ENCODE measurements at regions not wholly inside any gene's neighbourhood (a gene's known extent, or its start where the extent isn't known, plus 50 kb on each side); places are given as distances from the start of the nearest gene placed in this dataset.

DNA sequence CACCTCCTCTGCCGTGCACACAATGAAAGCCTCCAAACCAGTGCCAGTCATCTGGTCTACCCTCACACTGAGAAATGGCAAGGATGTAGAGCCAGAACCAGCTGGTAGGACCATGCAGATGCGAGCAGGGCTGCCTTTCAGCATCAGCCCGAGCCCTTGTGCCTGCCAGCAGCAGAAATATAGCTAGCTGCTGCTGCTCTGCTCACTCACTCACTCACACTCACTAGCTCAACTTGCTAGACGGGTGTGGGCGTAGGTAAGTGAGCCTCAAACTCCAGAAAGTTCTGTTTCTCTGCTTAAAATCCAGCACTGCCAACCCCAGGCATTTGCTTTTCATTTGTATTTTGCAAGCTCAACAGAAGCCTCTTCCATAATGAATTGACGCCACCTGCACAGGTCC is 114.0 kb downstream of the DRD1 start:
- no peaks in the 10 kb centered on the region for H4K20me1 ChIP-seq (ENCODE audit: low read length)
- CTCF ChIA-PET = no interaction called here
- no peaks in the 10 kb centered on the region for H3K79me2 ChIP-seq (ENCODE audit: low read length)
- ATAC-seq = no peak
- intact Hi-C loops (cut with micrococcal nuclease) = no loop called here
- no peak overlapping the region for H3K4me2 ChIP-seq (ENCODE audit: low read length)
- H3K36me3 ChIP-seq (ENCODE audit: low read depth, low read length) = no peaks in the 10 kb centered on the region
- no peaks in the 10 kb centered on the region for H3K4me1 ChIP-seq (ENCODE audit: insufficient read depth, low read length)
- no peaks in the 10 kb centered on the region for H3K9me3 ChIP-seq (ENCODE audit: low read length)
- no peak overlapping the region for H3K9ac ChIP-seq (ENCODE audit: low read length)
- peaks cover 11% of the 10 kb centered on the region; the same call in 1 of the 2 replicates for H3K27me3 ChIP-seq (ENCODE audit: low read length)
- TF ChIP-seq EZH2phosphoT487 (IDR thresholded peaks at IDR 0.05; ENCODE audit: borderline replicate concordance, low read length) (no peak), EZH2 (IDR thresholded peaks at IDR 0.05; ENCODE audit: low read length, unreplicated experiment) (no peak)
- TF ChIP-seq, protein P1, sequence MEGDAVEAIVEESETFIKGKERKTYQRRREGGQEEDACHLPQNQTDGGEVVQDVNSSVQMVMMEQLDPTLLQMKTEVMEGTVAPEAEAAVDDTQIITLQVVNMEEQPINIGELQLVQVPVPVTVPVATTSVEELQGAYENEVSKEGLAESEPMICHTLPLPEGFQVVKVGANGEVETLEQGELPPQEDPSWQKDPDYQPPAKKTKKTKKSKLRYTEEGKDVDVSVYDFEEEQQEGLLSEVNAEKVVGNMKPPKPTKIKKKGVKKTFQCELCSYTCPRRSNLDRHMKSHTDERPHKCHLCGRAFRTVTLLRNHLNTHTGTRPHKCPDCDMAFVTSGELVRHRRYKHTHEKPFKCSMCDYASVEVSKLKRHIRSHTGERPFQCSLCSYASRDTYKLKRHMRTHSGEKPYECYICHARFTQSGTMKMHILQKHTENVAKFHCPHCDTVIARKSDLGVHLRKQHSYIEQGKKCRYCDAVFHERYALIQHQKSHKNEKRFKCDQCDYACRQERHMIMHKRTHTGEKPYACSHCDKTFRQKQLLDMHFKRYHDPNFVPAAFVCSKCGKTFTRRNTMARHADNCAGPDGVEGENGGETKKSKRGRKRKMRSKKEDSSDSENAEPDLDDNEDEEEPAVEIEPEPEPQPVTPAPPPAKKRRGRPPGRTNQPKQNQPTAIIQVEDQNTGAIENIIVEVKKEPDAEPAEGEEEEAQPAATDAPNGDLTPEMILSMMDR (conservative IDR thresholded peaks at IDR 0.05; ENCODE audit: low read depth, low read length) = no peak
- no peaks in the 10 kb centered on the region for H3F3A ChIP-seq (ENCODE audit: low read length, unreplicated experiment)
- DNase-seq = no peak
- H2AFZ ChIP-seq (ENCODE audit: low read length) = no peak overlapping the region
- no peak overlapping the region for H3K4me3 ChIP-seq (ENCODE audit: low read length)
- POLR2A ChIA-PET (ENCODE audit: unreplicated experiment) = no interaction called here
- H3K27ac ChIP-seq (ENCODE audit: low read length) = no peak overlapping the region
- BruUV-seq (replicated peaks) = no TSS peak
- H3K9me2 ChIP-seq (replicated peaks; ENCODE audit: low read length) = no peaks in the 10 kb centered on the region

DNA sequence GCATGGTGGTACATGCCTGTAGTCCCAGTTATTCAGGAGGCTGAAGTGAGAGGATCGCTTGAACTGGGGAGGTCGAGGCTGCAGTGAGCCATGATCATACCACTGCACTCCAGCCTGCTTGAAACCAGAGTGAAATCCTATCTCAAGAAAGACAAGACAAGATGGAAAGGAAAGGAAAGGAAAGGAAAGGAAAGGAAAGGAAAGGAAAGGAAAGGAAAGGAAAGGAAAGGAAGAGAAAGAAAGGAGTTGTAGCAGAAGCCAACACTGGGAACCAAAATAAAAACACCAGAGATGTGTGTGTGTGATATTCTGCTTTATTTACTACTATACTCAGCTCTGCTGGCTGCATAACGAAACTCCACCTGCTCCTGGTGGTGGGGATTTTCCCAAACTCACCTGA is 115.3 kb downstream of the DRD1 start:
- CTCF ChIA-PET = no interaction called here
- H4K20me1 ChIP-seq (ENCODE audit: low read length) = no peaks in the 10 kb centered on the region
- ATAC-seq = no peak

GRCh38 chr5:175328176-175328575 is 115.8 kb downstream of the DRD1 start:
- no peaks in the 10 kb centered on the region for H3K79me2 ChIP-seq (ENCODE audit: low read length)
- H2AFZ ChIP-seq (ENCODE audit: low read length) = no peak overlapping the region
- H3F3A ChIP-seq (ENCODE audit: low read length, unreplicated experiment) = no peaks in the 10 kb centered on the region
- no peaks in the 10 kb centered on the region for H3K9me3 ChIP-seq (ENCODE audit: low read length)
- H4K20me1 ChIP-seq (ENCODE audit: low read length) = no peaks in the 10 kb centered on the region
- no peaks in the 10 kb centered on the region for H3K36me3 ChIP-seq (ENCODE audit: low read depth, low read length)
- no peak overlapping the region for H3K4me3 ChIP-seq (ENCODE audit: low read length)
- H3K9me2 ChIP-seq (replicated peaks; ENCODE audit: low read length) = no peaks in the 10 kb centered on the region
- DNase-seq (no peak), ATAC-seq (no peak)
- intact Hi-C loops (cut with micrococcal nuclease) = no loop called here
- no peak overlapping the region for H3K4me2 ChIP-seq (ENCODE audit: low read length)
- H3K4me1 ChIP-seq (ENCODE audit: insufficient read depth, low read length) = no peaks in the 10 kb centered on the region
- H3K27ac ChIP-seq (ENCODE audit: low read length) = no peak overlapping the region
- POLR2A ChIA-PET (ENCODE audit: unreplicated experiment) = no interaction called here
- TF ChIP-seq, protein P1 (conservative IDR thresholded peaks at IDR 0.05; ENCODE audit: low read depth, low read length) = no peak
- TF ChIP-seq EZH2phosphoT487 (IDR thresholded peaks at IDR 0.05; ENCODE audit: borderline replicate concordance, low read length) (no peak), EZH2 (IDR thresholded peaks at IDR 0.05; ENCODE audit: low read length, unreplicated experiment) (no peak)
- H3K9ac ChIP-seq (ENCODE audit: low read length) = no peak overlapping the region
- CTCF ChIA-PET = no interaction called here
- no TSS peak for BruUV-seq (replicated peaks)
- peaks cover 11% of the 10 kb centered on the region; the same call in 1 of the 2 replicates for H3K27me3 ChIP-seq (ENCODE audit: low read length)

More for the DNA sequence above, 115.3 kb downstream of the DRD1 start:
- Histone ChIP-seq H3K4me3 (ENCODE audit: low read length) (no peak overlapping the region), H3F3A (ENCODE audit: low read length, unreplicated experiment) (no peaks in the 10 kb centered on the region), H3K4me2 (ENCODE audit: low read length) (no peak overlapping the region), H2AFZ (ENCODE audit: low read length) (no peak overlapping the region), H3K9ac (ENCODE audit: low read length) (no peak overlapping the region), H3K9me2 (replicated peaks; ENCODE audit: low read length) (no peaks in the 10 kb centered on the region), H3K4me1 (ENCODE audit: insufficient read depth, low read length) (no peaks in the 10 kb centered on the region), H3K27ac (ENCODE audit: low read length) (no peak overlapping the region), H3K79me2 (ENCODE audit: low read length) (no peaks in the 10 kb centered on the region), H3K36me3 (ENCODE audit: low read depth, low read length) (no peaks in the 10 kb centered on the region), H3K9me3 (ENCODE audit: low read length) (no peaks in the 10 kb centered on the region), H3K27me3 (ENCODE audit: low read length) (peaks cover 11% of the 10 kb centered on the region; the same call in 1 of the 2 replicates)
- TF ChIP-seq, protein P1 (conservative IDR thresholded peaks at IDR 0.05; ENCODE audit: low read depth, low read length) = no peak
- no peak for TF ChIP-seq EZH2 (IDR thresholded peaks at IDR 0.05; ENCODE audit: low read length, unreplicated experiment)
- TF ChIP-seq EZH2phosphoT487 (IDR thresholded peaks at IDR 0.05; ENCODE audit: borderline replicate concordance, low read length) = no peak
- intact Hi-C loops (cut with micrococcal nuclease) = no loop called here
- BruUV-seq (replicated peaks) = no TSS peak
- POLR2A ChIA-PET (ENCODE audit: unreplicated experiment) = no interaction called here
- no peak for DNase-seq
